GM19452 (cell line): ENCODE measurements at regions not wholly inside any gene's neighbourhood (a gene's known extent, or its start where the extent isn't known, plus 50 kb on each side); places are given as distances from the start of the nearest gene placed in this dataset.
"Not testable (repeated sequence)": the region's sequence is repeated elsewhere in the genome, so short reads cannot be mapped to it uniquely, and the experiment has no call there.

Experiments
- ATAC-seq: cut with Tn5 transposase; IDR thresholded peaks from one replicate; pipeline ENCODE4 v1.9.1; 2021; ENCODE audit not compliant: unreplicated experiment

DNA sequence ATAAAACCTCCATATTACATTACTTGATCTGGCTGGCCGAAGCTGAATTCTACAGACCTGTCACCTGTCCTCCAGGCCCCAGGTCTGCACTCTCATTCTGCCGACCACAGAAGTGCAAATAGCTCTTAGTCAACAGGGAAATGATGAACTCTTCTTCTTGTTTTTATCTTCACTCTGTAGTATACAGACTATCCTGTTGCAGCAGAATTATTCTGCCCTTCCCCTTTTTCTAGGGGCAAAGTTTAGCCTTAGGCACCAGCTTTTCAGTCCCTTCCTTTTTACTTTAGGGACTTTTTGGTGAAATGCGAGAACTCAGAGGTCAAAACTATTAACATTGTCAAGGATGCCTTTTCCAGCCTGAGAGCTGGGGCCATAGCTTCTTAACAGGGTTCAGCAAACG, 229.6 kb upstream of the EGLN3 start:
- no peak for ATAC-seq

GRCh38 chr14:34179727-34180126, 228.9 kb upstream of the EGLN3 start:
- no peak for ATAC-seq

GRCh38 chr14:34177466-34177865, 226.6 kb upstream of the EGLN3 start:
- no peak for ATAC-seq

- ATAC-seq, result no peak
These were observed 224.7 kb upstream of the EGLN3 start for GRCh38 chr14:34175574-34175973.

DNA sequence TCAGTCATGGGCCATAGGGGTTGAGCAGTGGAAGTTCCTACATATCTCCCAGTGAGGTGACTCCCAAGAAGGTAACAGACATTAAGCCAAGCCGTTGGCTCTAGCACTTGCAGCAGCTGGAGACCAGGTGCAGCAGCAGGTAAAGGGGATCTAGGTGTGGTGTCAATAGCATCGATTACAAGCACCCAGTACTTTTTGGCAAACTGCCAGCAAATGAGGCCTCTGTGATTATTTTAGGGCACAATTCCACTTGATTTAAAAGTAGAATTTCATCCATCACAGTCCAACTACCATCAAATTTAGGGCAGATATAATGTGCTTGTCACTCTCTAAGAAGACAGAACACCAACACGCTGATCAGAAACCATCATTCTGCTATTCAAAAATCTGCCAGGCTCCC, 224.1 kb upstream of the EGLN3 start:
- no peak for ATAC-seq

DNA sequence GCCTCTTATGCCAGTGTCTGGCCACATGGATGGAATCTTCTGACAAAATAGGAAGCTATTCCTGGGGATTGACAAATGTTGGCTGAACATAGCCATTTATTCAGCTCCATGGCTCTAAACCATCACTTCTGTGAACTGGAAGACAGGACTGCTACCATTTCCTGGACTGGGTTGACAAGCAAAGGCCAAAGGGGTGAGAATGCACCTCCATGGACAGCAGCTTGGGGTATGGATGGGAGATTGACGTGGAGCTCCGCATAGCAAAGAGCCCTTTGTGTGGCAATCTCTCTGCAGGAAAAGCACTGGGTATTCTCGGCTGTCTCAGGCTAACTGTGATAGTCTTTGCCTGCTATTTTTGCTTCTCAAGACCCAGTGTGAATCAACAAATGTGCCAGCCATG, 223.0 kb upstream of the EGLN3 start:
- ATAC-seq, result no peak

- ATAC-seq, result no peak
These were observed 221.9 kb upstream of the EGLN3 start for GRCh38 chr14:34172550-34173368.

DNA sequence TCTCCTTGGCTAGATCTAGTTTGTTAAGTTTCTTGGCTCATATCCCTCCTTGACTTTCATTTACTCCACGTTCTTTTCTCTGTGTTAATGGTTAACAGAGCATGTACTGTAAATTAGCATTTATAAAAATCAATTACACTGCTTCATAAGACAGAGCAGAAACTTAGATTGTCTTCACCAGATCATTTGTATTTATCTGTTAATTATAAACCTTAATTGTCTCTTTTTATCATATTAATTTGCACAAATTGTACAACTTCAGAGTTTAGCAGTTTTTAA, 221.2 kb upstream of the EGLN3 start:
- ATAC-seq, result no peak

DNA sequence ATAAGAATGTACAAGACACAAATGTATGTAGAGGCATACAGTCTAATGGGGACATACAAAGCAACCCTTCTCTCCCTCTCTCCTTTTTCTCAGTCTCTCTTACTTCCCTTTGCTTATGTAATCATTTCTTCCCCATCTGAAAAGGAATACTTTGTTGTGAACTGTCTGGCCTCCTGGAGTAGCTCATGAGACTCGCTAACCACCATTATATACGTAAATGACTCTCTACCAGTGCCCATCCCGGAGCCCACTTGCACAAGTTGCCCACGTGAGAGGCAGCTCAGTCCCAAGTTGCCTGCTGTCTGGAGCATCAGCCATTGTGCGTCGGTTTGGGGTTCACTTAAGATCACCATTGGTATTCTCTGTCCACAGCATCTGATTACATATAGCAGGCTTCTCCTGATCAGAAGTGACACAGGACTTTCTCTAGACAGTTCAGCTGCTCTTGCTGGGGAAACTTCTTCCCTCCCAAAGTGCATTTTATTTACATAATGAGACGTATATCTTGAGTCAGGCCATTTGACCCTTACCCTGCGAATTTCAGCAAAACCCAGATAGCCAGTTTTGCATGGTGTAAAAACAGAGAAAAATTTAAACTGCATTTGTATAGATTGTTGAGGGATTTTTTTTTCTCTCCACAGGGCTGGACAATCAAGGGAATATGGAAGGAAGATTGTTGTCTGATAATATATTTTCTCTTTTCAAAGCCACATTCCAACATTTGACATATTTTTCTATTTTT, 220.7 kb upstream of the EGLN3 start:
- ATAC-seq, result no peak

DNA sequence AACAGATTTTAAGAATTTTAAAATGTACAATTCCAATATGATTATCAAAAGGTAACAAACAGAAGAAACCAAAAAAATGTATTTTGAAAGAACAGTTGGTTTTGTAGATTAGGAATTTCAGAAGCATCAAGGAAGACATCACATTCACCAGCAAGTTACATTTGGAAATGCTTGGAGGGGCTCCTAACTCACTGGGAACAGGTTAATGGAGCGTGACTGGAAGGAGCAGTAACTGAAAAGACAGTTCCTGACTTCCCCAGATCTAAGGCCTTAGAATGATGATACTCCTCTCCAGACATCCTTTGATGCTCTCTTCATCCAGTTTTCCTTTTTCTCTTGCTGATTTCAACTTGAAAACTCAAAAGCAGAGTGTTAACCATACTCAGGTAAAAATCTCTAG, 220.0 kb upstream of the EGLN3 start:
- no peak for ATAC-seq

- ATAC-seq, result no peak
These were observed 218.7 kb upstream of the EGLN3 start for GRCh38 chr14:34169561-34169960.

DNA sequence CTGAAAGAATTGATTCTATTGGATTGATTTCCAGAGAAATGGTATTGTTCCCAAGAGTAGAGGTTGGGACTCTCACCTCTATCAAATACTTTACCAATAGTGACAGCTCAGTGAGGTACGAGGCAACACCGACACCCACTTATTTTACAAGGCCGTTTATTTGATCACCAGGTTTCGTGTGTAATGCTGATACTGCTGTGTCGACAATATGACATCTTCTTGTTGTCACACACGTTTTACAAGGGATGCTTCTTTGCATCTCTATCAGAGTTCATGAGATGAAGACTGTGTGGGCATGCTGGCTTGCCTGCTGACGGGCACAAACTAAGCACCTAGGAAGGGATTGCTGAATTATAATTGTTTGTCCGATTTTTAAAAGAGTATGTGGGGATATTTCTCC, 217.8 kb upstream of the EGLN3 start:
- no peak for ATAC-seq

DNA sequence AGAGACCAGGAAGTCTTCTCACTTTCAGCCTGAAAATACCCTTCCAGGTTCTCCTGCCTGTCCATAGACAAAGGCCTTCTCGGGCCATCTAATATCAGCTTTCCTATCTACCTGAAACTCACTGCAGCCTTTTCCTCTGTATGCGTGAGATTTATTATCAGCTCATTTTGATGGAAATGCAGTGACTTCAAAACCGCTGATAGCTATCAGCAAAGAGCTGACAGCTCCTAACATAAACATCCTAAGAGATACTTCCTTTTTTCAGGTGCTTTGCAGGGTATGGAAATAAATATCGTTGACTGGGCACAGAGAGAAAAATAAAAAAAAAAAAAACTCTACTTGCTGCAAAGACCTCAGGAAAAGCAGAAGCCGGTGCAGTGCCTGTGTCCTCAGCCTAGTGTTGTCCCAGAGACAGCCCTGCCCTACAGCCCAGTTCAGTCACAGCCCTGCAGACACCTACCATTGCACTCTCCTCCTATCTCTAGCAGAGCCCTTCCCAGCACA, 215.0 kb upstream of the EGLN3 start:
- no peak for ATAC-seq

- ATAC-seq, result no peak
These were observed 213.4 kb upstream of the EGLN3 start for GRCh38 chr14:34164162-34164864.

DNA sequence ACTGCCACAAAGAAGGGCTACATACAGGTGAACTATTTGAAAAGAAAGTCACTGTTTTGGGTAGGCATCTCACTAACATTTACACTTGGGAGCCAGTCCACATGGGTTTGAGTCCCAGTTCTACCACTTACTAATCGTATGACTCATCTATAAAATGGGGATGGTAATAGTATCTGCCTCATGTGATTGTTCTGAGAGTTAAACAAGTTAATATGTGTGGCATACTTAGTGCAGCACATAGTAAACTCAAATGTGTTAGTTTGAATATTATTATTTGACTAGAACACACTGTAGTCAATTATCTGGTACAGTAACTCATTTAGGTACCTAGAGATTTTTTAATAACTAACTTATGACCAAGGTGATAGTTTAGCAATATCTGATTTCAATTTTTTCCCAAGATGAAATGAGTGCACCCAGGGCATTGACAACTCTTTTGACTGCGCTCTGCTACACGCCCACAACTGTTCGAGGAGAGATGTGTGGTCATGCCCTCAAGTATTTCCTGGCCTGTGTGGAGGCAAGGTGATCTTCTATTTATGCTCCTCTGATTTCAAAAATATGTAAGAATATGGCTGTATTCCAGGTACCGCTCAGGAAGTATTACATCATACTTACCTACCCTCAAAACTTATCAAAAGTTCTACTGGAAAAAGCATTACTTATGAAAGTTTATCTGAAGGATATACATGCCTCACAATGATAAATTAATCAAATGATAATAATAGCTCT, 210.6 kb upstream of the EGLN3 start:
- ATAC-seq, result no peak

GRCh38 chr14:34160619-34161018, 209.7 kb upstream of the EGLN3 start:
- no peak for ATAC-seq

GRCh38 chr14:34157651-34158050, 206.8 kb upstream of the EGLN3 start:
- ATAC-seq, result no peak

DNA sequence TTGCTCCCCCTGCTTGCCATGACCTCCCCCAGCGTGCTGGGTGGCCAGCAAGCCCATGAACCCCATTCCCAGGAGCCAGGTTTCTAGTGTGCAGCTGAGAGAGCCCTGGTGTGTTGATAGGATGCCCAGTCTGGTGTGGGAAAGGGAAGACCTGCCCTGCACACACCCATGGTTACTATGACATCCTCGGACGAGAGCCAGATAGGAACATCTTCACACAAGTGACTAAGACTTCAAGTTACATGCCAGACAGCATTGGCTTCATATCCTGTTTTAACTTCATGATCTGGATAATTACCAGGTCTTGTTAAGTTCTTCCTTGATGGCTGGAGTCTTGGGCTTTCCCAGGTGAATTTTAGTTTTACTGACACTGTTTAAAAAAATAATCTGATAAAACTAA, 196.6 kb upstream of the EGLN3 start:
- no peak for ATAC-seq

DNA sequence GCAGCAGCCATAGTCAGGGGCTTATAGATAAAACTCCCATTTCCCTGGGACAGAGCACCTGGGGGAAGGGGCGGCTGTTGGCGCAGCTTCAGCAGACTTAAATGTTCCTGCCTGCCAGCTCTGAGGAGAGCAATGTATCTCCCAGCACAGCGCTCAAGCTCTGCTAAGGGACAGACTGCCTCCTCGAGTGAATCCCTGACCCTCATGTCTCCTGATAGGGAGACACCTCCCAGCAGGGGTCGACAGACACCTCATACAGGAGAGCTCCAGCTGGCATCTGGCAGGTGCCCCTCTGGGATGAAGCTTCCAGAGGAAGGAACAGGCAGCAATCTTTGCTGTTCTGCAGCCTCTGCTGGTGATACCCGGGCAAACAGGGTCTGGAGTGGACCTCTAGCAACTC, 189.3 kb upstream of the EGLN3 start:
- ATAC-seq, result not testable (repeated sequence)

DNA sequence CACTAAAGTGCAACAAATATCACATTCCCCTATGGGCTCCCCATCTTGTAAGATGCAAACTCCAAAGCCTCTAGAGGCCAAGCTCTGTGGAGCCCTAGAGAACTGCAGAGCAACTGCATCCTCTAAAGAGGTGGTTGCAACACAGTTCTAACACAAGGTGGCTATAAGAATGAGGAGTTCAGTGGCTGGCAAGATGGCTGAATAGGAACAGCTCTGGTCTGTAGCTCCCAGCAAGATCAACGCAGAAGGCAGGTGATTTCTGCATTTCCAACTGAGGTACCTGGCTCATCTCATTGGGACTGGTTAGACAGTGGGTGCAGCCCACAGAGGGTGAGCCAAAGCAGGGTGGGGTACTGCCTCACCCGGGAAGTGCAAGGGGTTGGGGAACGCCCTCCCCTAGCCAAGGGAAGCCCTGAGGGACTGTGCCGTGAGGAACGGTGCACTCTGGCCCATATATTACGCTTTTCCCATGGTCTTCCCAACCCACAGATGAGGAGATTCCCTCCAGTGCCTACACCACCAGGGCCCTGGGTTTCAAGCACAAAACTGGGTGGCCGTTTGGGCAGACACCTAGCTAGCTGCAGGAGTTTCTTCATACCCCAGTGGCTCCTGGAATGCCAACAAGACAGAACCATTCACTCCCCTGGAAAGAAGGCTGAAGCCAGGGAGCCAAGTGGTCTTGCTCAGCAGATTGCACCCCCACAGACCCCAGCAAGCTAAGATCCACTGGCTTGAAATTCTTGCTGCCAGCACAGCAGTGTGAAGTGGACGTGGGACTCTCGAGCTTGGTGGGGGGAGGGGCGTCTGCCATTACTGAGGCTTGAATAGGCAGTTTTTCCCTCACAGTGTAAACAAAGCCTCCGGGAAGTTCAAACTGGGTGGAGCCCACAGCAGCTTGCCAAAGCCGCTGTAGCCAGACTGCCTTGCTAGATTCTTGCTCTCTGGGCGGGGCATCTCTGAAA, 188.6 kb upstream of the EGLN3 start:
- not testable (repeated sequence) for ATAC-seq
